ENCODE measurements at regions not wholly inside any gene's neighbourhood (a gene's known extent, or its start where the extent isn't known, plus 50 kb on each side); places are given as distances from the start of the nearest gene placed in this dataset.

GRCh38 chr20:57767441-57767840, 57.6 kb upstream of the PMEPA1 start:
- no peaks in the 10 kb centered on the region for H3K9me3 ChIP-seq (replicated peaks; ENCODE audit: control insufficient read depth, insufficient read depth, low read length)
- intact Hi-C loops (cut with micrococcal nuclease) = loop anchor here (1.0 to 5.0 kb wide), 2 partner anchors 18 to 305 kb away; no protein-coding TSS in a partner anchor
- TF ChIP-seq GATA2 (IDR thresholded peaks at IDR 0.05; ENCODE audit: insufficient read depth, insufficient read length, low read depth, low read length) (peak; percentile 12), POLR2AphosphoS5 (IDR thresholded peaks at IDR 0.05; ENCODE audit: insufficient read depth, low read depth, low read length) (no peak), FOS (IDR thresholded peaks at IDR 0.05; ENCODE audit: borderline replicate concordance, insufficient read depth, low read length) (no peak), MYC (IDR thresholded peaks at IDR 0.05; ENCODE audit: low read depth, low read length) (no peak), EZH2 (IDR thresholded peaks at IDR 0.05; ENCODE audit: borderline replicate concordance, low read depth, low read length, severe bottlenecking) (no peak), JUN (IDR thresholded peaks at IDR 0.05; ENCODE audit: borderline replicate concordance, insufficient read depth, insufficient read length, low read depth) (no peak)
- H3K9ac ChIP-seq (replicated peaks; ENCODE audit: extremely low read depth, insufficient read depth, low read length) = peak overlapping the region; percentile 39
- no peaks in the 10 kb centered on the region for H3K9me1 ChIP-seq (replicated peaks; ENCODE audit: control insufficient read depth, extremely low read depth, insufficient read depth, low read length)
- POLR2A ChIA-PET = no interaction called here
- dilution Hi-C loops (cut with MboI; ENCODE audit: extremely low pct_ligation_motif_present, low sequenced_read_pairs) = no loop called here
- no peaks in the 10 kb centered on the region for H3K36me3 ChIP-seq (ENCODE audit: control insufficient read depth in 2 of 2, extremely low read depth in 1 of 2, insufficient read depth in 2 of 2, low read length in 2 of 2)
- no peaks in the 10 kb centered on the region for H3K27me3 ChIP-seq (ENCODE audit: control insufficient read depth in 2 of 2, insufficient read depth in 2 of 2, low read length in 2 of 2)
- FAIRE-seq (no peak), DNase-seq (ENCODE audit: low read depth, low spot score) (peak; percentile 66)
- H3K4me1 ChIP-seq (ENCODE audit: control insufficient read depth, extremely low read depth, insufficient read depth, low read length) = peaks cover 36% of the 10 kb centered on the region
- H3K4me3 ChIP-seq (replicated peaks in 1 of 3; ENCODE audit: insufficient read depth in 1 of 3, low read depth in 1 of 3, low read length in 3 of 3) = no peak overlapping the region
- H3K27ac ChIP-seq (ENCODE audit: insufficient read depth, low read depth, low read length) = peak overlapping the region; percentile 40
- H2AFZ ChIP-seq (ENCODE audit: low read depth, low read length) = peak overlapping the region; percentile 56
- no TSS peak for BruUV-seq (replicated peaks)
- CTCF ChIA-PET = no interaction called here
- no peaks in the 10 kb centered on the region for H4K20me1 ChIP-seq (replicated peaks; ENCODE audit: control insufficient read depth, extremely low read depth, insufficient read depth, low read length)
- H3K79me2 ChIP-seq (ENCODE audit: control insufficient read depth, insufficient read depth, low read length) = no peaks in the 10 kb centered on the region
- peak overlapping the region; percentile 60 for H3K4me2 ChIP-seq (ENCODE audit: insufficient read depth, low read length)

GRCh38 chr20:57763235-57763595, 53.4 kb upstream of the PMEPA1 start:
- intact Hi-C loops (cut with micrococcal nuclease) = no loop called here
- no TSS peak for BruUV-seq (replicated peaks)
- Histone ChIP-seq H3K4me3 (replicated peaks in 1 of 3; ENCODE audit: insufficient read depth in 1 of 3, low read depth in 1 of 3, low read length in 3 of 3) (no peak overlapping the region), H3K27ac (ENCODE audit: insufficient read depth, low read depth, low read length) (no peak overlapping the region), H4K20me1 (replicated peaks; ENCODE audit: control insufficient read depth, extremely low read depth, insufficient read depth, low read length) (no peaks in the 10 kb centered on the region), H3K36me3 (ENCODE audit: control insufficient read depth in 2 of 2, extremely low read depth in 1 of 2, insufficient read depth in 2 of 2, low read length in 2 of 2) (no peaks in the 10 kb centered on the region), H3K27me3 (ENCODE audit: control insufficient read depth in 2 of 2, insufficient read depth in 2 of 2, low read length in 2 of 2) (peaks cover 4 to 7% of the 10 kb centered on the region in 2 experiments), H3K9me1 (replicated peaks; ENCODE audit: control insufficient read depth, extremely low read depth, insufficient read depth, low read length) (no peaks in the 10 kb centered on the region), H3K9me3 (replicated peaks; ENCODE audit: control insufficient read depth, insufficient read depth, low read length) (no peaks in the 10 kb centered on the region), H2AFZ (ENCODE audit: low read depth, low read length) (no peak overlapping the region), H3K4me2 (ENCODE audit: insufficient read depth, low read length) (no peak overlapping the region), H3K79me2 (ENCODE audit: control insufficient read depth, insufficient read depth, low read length) (no peaks in the 10 kb centered on the region), H3K4me1 (ENCODE audit: control insufficient read depth, extremely low read depth, insufficient read depth, low read length) (peaks cover 11% of the 10 kb centered on the region), H3K9ac (replicated peaks; ENCODE audit: extremely low read depth, insufficient read depth, low read length) (no peak overlapping the region)
- dilution Hi-C loops (cut with MboI; ENCODE audit: extremely low pct_ligation_motif_present, low sequenced_read_pairs) = no loop called here
- FAIRE-seq (no peak), DNase-seq (ENCODE audit: low read depth, low spot score) (no peak)
- ChIA-PET POLR2A (no interaction called here), CTCF (no interaction called here)
- TF ChIP-seq POLR2A (IDR thresholded peaks at IDR 0.05; ENCODE audit: low read depth, low read length) (no peak), MYC (IDR thresholded peaks at IDR 0.05; ENCODE audit: low read depth, low read length) (no peak), POLR2AphosphoS5 (IDR thresholded peaks at IDR 0.05; ENCODE audit: insufficient read depth, low read depth, low read length) (no peak), EZH2 (IDR thresholded peaks at IDR 0.05; ENCODE audit: borderline replicate concordance, low read depth, low read length, severe bottlenecking) (no peak), CTCF (IDR thresholded peaks at IDR 0.05; ENCODE audit: extremely low read depth in 1 of 2, insufficient read depth in 1 of 2, low read depth in 1 of 2, low read length in 2 of 2) (no peak), FOS (IDR thresholded peaks at IDR 0.05; ENCODE audit: borderline replicate concordance, insufficient read depth, low read length) (no peak), JUN (IDR thresholded peaks at IDR 0.05; ENCODE audit: borderline replicate concordance, insufficient read depth, insufficient read length, low read depth) (no peak), GATA2 (IDR thresholded peaks at IDR 0.05; ENCODE audit: insufficient read depth, insufficient read length, low read depth, low read length) (no peak), MAX (IDR thresholded peaks at IDR 0.05; ENCODE audit: insufficient read depth, insufficient read length) (no peak)
